ENCODE measurements at regions not wholly inside any gene's neighbourhood (a gene's known extent, or its start where the extent isn't known, plus 50 kb on each side); places are given as distances from the start of the nearest gene placed in this dataset.

DNA sequence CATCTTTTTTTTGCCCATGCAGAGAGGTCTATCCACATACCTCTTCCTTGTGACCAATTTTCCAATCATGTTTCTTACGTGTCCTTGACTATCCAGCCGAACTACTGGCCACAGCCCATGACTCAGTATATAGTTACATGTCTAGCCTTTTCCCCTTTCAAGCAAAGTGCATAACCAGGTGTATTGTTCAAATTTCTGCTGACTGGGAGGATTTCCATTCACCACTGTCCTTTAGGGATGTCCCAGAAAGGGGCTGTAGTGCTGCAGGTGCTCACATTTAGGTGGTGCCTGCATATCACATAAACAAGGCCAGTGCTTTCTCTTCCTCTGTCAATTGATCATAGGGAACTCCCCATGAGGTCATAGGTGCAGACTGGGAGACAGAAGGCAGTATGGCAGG, 69.4 kb upstream of the ALDH1A3 start:
- H2BK15ac ChIP-seq (ENCODE audit: low read length), result no peak overlapping the region
- H4K20me1 ChIP-seq (replicated peaks in 1 of 2; ENCODE audit: control insufficient read depth in 1 of 2, insufficient read depth in 2 of 2, low read length in 2 of 2), result no peaks in the 10 kb centered on the region
- no peaks in the 10 kb centered on the region for H3K36me3 ChIP-seq (ENCODE audit: control insufficient read depth in 2 of 4, insufficient read depth in 4 of 4, low read length in 3 of 4)
- WGBS, 2 experiments (ENCODE audit: extremely low coverage in 1 of 2, insufficient coverage in 1 of 2, insufficient read length in 1 of 2, insufficient replicate concordance in 2 of 2, low coverage in 1 of 2, low lambda C conversion rate in 2 of 2, missing lambda C conversion rate in 1 of 2), result 76% methylated on average over 2 of the region's 2 CpGs; no CpG with 5 or more reads in 1 of the 2 experiments
- no peak overlapping the region for H3K14ac ChIP-seq (ENCODE audit: insufficient read length)
- H3K23me2 ChIP-seq (ENCODE audit: low read depth, low read length), result no peaks in the 10 kb centered on the region
- no peak for FAIRE-seq
- H2BK5ac ChIP-seq (ENCODE audit: low read depth, low read length), result no peak overlapping the region
- ChIA-PET POLR2A (ENCODE audit: partially characterized antibody) (no interaction called here), CTCF (ENCODE audit: partially characterized antibody) (interaction anchor here (0.6 to 1.1 kb wide), 2 partner anchors 56 to 128 kb away, joined by 3 to 4 read pairs; no protein-coding TSS in a partner anchor)
- no peak overlapping the region for H3K27ac ChIP-seq (ENCODE audit: low read depth, low read length)
- H4K91ac ChIP-seq (replicated peaks; ENCODE audit: insufficient read length, low read length), result no peak overlapping the region
- H2BK120ac ChIP-seq (replicated peaks; ENCODE audit: low read depth, low read length), result no peak overlapping the region
- no peak overlapping the region for H4K8ac ChIP-seq (ENCODE audit: extremely low read depth, insufficient read depth, low read length)
- TF ChIP-seq YY1 (IDR thresholded peaks at IDR 0.05; ENCODE audit: low read depth, low read length) (no peak), EGR1 (IDR thresholded peaks at IDR 0.05; ENCODE audit: borderline replicate concordance, low read depth, low read length) (no peak), CBX8 (IDR thresholded peaks at IDR 0.05; ENCODE audit: borderline replicate concordance, low read depth, low read length) (no peak), EZH2 (IDR thresholded peaks at IDR 0.05; ENCODE audit: low read depth, low read length, severe bottlenecking) (no peak), CHD1 (IDR thresholded peaks at IDR 0.05; ENCODE audit: low read depth, low read length) (no peak), EP300 (IDR thresholded peaks at IDR 0.05; ENCODE audit: borderline replicate concordance in 1 of 2, low read depth in 2 of 2, low read length in 2 of 2) (no peak), TEAD4 (IDR thresholded peaks at IDR 0.05; ENCODE audit: low read depth, low read length) (no peak), SP4 (IDR thresholded peaks at IDR 0.05; ENCODE audit: low read length) (no peak), RFX5 (IDR thresholded peaks at IDR 0.05; ENCODE audit: borderline replicate concordance, low read depth, low read length) (no peak), POLR2AphosphoS5 (IDR thresholded peaks at IDR 0.05; ENCODE audit: low read depth, low read length) (no peak), GABPA (IDR thresholded peaks at IDR 0.05; ENCODE audit: borderline replicate concordance, insufficient read depth, low read length) (no peak)
- H4K5ac ChIP-seq (ENCODE audit: insufficient read length, low read depth, low read length), result no peak overlapping the region
- H3K9me3 ChIP-seq (ENCODE audit: insufficient read depth in 2 of 2, low read depth in 1 of 2, low read length in 1 of 2), result 0 out of 4 replicates have a peak, but pooled peaks cover 0 to 4% of the 10 kb centered on the region in 2 experiments
- H3K56ac ChIP-seq (replicated peaks; ENCODE audit: insufficient read length, low read depth, low read length), result no peak overlapping the region
- no peak for DNase-seq (ENCODE audit: low read depth in 1 of 2, low spot score in 2 of 2)
- H2AK5ac ChIP-seq (ENCODE audit: low read depth, low read length), result no peak overlapping the region
- H3K4me2 ChIP-seq (ENCODE audit: insufficient read depth in 1 of 2, low read depth in 2 of 2, low read length in 2 of 2), result no peak overlapping the region
- no peak overlapping the region for H3K4ac ChIP-seq (replicated peaks; ENCODE audit: insufficient read length, low read depth, low read length)
- H3K4me1 ChIP-seq (replicated peaks in 1 of 4; ENCODE audit: control insufficient read depth in 3 of 4, insufficient read depth in 4 of 4, low read length in 3 of 4), result no peaks in the 10 kb centered on the region
- no peak overlapping the region for H2BK20ac ChIP-seq (ENCODE audit: low read length)
- no peak overlapping the region for H3K23ac ChIP-seq (ENCODE audit: insufficient read length)
- H3K18ac ChIP-seq (ENCODE audit: extremely low read depth, low read length), result no peak overlapping the region
- no peaks in the 10 kb centered on the region for H3K79me2 ChIP-seq (ENCODE audit: control insufficient read depth in 1 of 2, insufficient read depth in 2 of 2, low read length in 2 of 2)
- H3K9ac ChIP-seq (replicated peaks in 1 of 4; ENCODE audit: extremely low read depth in 1 of 4, low read depth in 3 of 4, low read length in 3 of 4), result no peak overlapping the region
- no peak overlapping the region for H3K4me3 ChIP-seq (ENCODE audit: extremely low read depth in 1 of 4, insufficient read depth in 2 of 4, low read depth in 3 of 4, low read length in 4 of 4)
- no peaks in the 10 kb centered on the region for H3K79me1 ChIP-seq (ENCODE audit: low read depth, low read length)
- H2AFZ ChIP-seq (ENCODE audit: low read length), result no peak overlapping the region
- H3K27me3 ChIP-seq (replicated peaks in 1 of 4; ENCODE audit: control insufficient read depth in 3 of 4, extremely low read depth in 1 of 4, insufficient read depth in 3 of 4, low read length in 3 of 4), result no peaks in the 10 kb centered on the region
- H2BK12ac ChIP-seq (ENCODE audit: low read depth, low read length), result no peak overlapping the region

Data from H1 (cell line).